Spinal cord (tissue), 9 donors: ENCODE measurements at regions not wholly inside any gene's neighbourhood (a gene's known extent, or its start where the extent isn't known, plus 50 kb on each side); places are given as distances from the start of the nearest gene placed in this dataset.

Experiments used
- DNase-seq, 6 donors: peaks; one replicate each; pipeline versions ENCODE4 v3.0.0 to v3.0.0-alpha.2; 2013 to 2015; ENCODE audit warnings: low spot score in 6 of 6, low read depth in 4 of 6
- H3K27ac ChIP-seq: one replicate; pipeline ENCODE4 v1.5.1; 2013; ENCODE audit warnings: low read depth, low read length, control low read depth
- H3K27me3 ChIP-seq: one replicate; pipeline ENCODE4 v1.6.1; 2013; ENCODE audit warnings: low read length; ENCODE audit not compliant: control insufficient read depth, insufficient read depth
- H3K36me3 ChIP-seq: one replicate; pipeline ENCODE4 v1.6.1; 2013; ENCODE audit warnings: low read length; ENCODE audit not compliant: control insufficient read depth, insufficient read depth
- H3K4me1 ChIP-seq: one replicate; pipeline ENCODE4 v1.6.1; 2013; ENCODE audit warnings: low read length; ENCODE audit not compliant: control insufficient read depth, insufficient read depth
- H3K4me3 ChIP-seq: one replicate; pipeline ENCODE4 v1.5.1; 2013; ENCODE audit warnings: low read depth, low read length, control low read depth
- H3K9me3 ChIP-seq: one replicate; pipeline ENCODE4 v1.6.1; 2013; ENCODE audit warnings: low read length; ENCODE audit not compliant: control insufficient read depth, insufficient read depth
- WGBS: methylation state at CpG from one replicate; pipeline ENCODE4 v1.1.5; 2013; ENCODE audit warnings: missing lambda C conversion rate; ENCODE audit not compliant: insufficient coverage; 5-methylcytosine and 5-hydroxymethylcytosine counted together
- donor health status: healthy.

DNA sequence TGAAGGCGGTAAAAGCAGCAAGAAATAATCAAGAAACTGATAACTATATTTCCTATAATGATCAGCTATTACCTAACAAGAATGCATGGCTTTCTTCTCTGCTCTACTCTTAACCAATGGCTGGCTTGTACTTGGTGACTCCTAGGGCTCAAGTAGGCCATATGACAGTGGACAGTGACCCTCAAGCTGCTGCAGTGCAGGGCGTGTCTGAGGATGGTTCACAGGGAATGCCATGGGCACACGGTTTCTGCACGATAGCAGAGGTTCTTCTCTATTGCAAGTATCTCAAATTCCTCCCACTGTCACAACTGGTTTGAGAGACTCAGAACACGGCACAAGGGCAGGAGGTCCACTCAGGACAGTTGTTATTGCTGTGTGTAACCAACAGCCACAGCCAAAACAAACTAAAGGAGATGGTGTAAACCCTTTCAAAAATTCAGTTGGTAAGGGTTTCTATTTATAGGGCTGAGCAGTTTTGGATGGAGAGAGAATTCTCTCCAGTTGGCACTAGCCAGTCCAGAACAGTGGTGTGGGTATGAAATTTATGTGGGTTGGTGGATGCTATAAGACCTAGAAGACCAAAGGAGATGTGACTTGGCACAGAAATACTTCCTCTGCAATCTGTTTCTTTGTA lies 103.2 kb upstream of the ST8SIA2 start:
- Histone ChIP-seq H3K4me3 (no peak overlapping the region), H3K9me3 (no peaks in the 10 kb centered on the region), H3K27me3 (no peaks in the 10 kb centered on the region), H3K36me3 (no peaks in the 10 kb centered on the region), H3K27ac (no peak overlapping the region), H3K4me1 (no peaks in the 10 kb centered on the region)
- no CpG with 5 or more reads among the region's 5 CpGs for WGBS
- no peak for DNase-seq

DNA sequence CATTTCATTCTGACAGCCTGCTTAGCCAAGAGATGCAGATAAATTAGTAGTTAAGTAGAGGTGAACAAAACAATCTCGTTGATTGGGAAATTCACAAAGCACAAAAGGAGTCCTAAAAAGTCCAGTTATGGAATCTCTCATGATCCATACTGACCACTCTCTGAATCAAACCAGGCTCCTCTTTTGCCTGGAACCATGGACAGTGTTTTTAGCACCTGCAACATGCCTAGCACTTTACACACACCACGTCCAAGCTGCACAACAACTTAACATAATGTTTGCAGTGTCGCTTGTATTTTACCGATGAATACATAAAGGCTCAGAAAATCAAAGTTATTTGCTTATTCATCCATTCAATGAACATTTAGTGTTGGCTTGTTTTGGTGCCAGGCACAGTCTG lies 101.8 kb upstream of the ST8SIA2 start:
- WGBS = no CpG with 5 or more reads among the region's 4 CpGs
- DNase-seq = no peak
- Histone ChIP-seq H3K27me3 (no peaks in the 10 kb centered on the region), H3K36me3 (no peaks in the 10 kb centered on the region), H3K9me3 (no peaks in the 10 kb centered on the region), H3K27ac (no peak overlapping the region), H3K4me1 (no peaks in the 10 kb centered on the region), H3K4me3 (no peak overlapping the region)

DNA sequence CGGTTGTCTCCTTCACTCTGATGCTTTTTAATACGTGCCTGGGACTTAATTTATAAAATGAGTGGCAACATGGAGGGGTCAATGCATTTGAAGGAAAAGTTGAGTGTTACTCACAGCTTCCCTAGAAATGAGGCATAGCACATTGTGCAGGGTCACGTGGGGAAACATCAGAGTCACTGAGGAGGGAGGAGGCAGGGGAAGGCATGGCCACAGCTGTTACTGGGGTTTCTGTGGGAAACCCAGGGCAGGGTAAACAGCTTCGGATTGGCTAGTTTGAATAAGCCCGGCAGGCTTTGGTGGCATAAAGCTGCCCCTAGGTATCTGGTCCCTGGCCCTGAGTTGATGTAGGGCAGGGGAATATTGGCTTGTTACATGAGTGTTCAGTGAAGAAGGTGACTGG lies 98.9 kb upstream of the ST8SIA2 start:
- no peaks in the 10 kb centered on the region for H3K9me3 ChIP-seq
- no peaks in the 10 kb centered on the region for H3K4me1 ChIP-seq
- no peak overlapping the region for H3K27ac ChIP-seq
- 63% methylated on average over 5 of the region's 5 CpGs for WGBS
- H3K4me3 ChIP-seq = no peak overlapping the region
- no peaks in the 10 kb centered on the region for H3K27me3 ChIP-seq
- no peak for DNase-seq
- no peaks in the 10 kb centered on the region for H3K36me3 ChIP-seq

DNA sequence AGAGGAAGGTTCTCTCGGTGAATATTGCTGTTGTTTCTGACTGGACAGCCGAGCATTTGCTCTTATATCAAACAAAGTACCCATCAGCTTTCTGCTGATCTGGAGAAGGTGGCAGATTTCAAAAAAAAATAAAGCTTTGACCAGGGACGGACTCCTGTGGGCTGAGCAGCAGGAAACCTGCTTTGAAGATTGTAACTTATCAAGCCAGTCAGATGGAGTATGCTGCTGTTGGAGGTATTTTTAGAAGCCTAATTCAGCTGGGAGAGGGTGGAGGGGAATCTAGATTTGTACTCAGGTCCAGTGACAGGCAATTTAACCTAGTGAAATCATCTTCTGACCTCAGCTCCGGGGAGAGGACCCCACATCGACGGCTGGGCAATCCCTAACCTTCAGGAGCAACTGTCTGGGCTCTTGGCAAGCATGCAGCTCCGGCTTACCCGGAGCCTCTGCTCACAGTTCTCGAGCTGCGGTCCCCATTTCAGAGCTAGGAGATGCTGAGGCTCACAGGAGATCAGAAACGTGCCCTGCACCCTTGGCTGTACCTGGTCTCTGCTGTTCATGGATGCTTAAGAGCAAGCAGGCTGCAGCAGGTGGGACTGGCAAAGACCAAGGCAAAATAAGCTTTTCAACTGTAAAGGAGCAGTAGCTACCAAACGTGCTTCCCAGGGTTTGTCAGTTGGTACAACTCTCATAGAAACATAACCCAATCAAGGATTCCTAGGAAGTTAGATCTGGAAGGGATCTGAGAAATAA lies 89.3 kb upstream of the ST8SIA2 start:
- no peaks in the 10 kb centered on the region for H3K36me3 ChIP-seq
- H3K9me3 ChIP-seq = no peaks in the 10 kb centered on the region
- H3K4me1 ChIP-seq = no peaks in the 10 kb centered on the region
- no peak overlapping the region for H3K4me3 ChIP-seq
- peak in 1 of 6 donors; percentile 9 for DNase-seq
- WGBS = 58% methylated on average over 9 of the region's 12 CpGs
- H3K27ac ChIP-seq = no peak overlapping the region
- H3K27me3 ChIP-seq = no peaks in the 10 kb centered on the region

DNA sequence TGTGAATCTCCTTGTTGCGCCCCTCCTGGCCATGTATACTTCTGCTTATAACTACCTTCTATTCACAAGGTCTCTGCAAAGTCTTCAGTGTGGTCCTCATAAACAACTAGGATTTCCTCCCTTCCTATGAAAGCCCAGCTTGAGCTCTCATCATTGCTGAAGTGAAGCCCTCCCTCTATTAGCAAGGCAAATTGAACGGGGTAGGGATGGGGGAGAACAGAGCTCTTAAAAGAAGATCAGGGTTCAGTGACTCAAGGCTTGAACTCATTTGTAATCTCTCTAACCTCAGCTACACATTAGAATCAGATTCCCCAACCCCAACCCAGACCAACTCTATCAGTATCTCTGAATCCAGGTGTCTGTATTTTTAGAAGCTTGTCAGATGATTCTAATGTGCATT lies 88.3 kb upstream of the ST8SIA2 start:
- no peaks in the 10 kb centered on the region for H3K9me3 ChIP-seq
- no peaks in the 10 kb centered on the region for H3K4me1 ChIP-seq
- H3K27me3 ChIP-seq = no peaks in the 10 kb centered on the region
- no peak overlapping the region for H3K4me3 ChIP-seq
- H3K36me3 ChIP-seq = no peaks in the 10 kb centered on the region
- H3K27ac ChIP-seq = no peak overlapping the region
- no peak for DNase-seq
- WGBS = 100% methylated on average over 1 of the region's 2 CpGs

DNA sequence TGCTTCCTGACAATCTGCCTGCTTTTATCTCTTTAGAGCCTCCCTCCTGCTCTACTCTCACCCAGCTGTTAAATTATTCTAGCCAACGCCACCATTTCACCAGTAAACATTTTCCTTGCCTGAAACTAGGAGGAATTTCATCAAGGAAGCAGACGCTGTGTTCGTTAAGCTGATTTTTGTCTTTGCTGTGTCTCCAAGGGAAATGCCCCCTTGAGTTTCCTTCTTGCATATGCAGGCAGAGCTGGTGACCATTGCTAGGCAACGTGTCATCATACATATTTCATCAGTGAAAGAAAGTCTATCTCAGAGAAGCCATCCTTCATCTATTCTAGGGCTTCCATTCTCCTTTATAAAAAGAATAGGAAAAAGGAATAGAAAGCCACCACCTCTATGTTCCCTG lies 87.0 kb upstream of the ST8SIA2 start:
- peak in 2 of 6 donors; percentile 88 to 91 for DNase-seq
- Histone ChIP-seq H3K27me3 (no peaks in the 10 kb centered on the region), H3K27ac (no peak overlapping the region), H3K36me3 (no peaks in the 10 kb centered on the region), H3K4me3 (no peak overlapping the region), H3K9me3 (no peaks in the 10 kb centered on the region), H3K4me1 (no peaks in the 10 kb centered on the region)
- 0% methylated on average over 1 of the region's 4 CpGs for WGBS

DNA sequence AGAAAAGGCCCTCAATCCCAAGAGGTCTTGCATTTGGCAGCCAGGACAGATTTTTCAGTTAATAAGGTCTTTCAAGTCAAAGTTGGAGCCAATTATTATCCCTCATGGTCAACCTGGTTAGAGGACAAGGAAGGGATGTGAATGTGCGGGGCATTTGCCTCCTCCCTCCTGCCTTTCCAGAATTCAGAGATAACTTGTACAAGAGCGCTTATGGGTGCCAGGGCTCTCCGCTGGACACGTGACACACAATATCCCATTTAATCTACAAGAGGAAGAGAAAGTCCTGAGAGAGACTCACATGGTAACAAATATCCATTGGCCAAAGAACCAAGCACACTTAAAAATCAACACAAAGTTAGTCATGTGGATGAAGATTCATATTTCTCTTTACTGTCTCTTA lies 78.5 kb upstream of the ST8SIA2 start:
- no peaks in the 10 kb centered on the region for H3K36me3 ChIP-seq
- WGBS = no CpG with 5 or more reads among the region's 4 CpGs

DNA sequence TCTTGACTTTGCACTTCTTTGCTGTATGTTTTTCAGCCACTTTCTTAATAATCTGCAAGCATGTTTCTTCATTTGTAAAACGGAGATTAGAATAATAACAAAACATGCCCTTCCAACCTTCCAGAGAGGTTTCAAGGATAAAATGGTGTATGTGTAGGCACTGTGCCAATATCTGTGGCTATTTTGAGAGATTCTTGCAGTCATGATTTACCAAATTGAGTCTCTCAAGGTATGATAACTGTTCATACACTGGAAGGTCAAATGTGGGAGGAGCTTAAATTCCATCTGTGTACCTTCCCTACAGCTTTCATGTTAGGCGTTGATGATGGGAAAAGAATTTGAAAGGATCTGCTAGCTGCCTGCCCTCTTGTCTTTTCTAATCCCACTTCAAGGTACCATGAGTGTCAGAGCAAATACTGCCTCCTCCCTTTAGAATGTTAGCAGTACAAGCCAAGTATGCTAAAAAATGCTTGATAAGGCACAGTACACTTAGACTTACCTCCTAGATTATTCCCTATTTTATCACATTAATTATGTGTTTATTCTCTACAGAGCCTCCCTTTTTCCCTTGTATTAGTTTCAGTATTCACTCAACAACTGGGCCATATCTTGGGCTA lies 78.0 kb upstream of the ST8SIA2 start:
- no CpG with 5 or more reads among the region's 2 CpGs for WGBS
- no peaks in the 10 kb centered on the region for H3K9me3 ChIP-seq
- DNase-seq = no peak
- no peaks in the 10 kb centered on the region for H3K4me1 ChIP-seq
- H3K27me3 ChIP-seq = no peaks in the 10 kb centered on the region
- H3K36me3 ChIP-seq = no peaks in the 10 kb centered on the region
- no peak overlapping the region for H3K27ac ChIP-seq
- H3K4me3 ChIP-seq = no peak overlapping the region

More for the DNA sequence above, 78.5 kb upstream of the ST8SIA2 start:
- H3K9me3 ChIP-seq = no peaks in the 10 kb centered on the region
- H3K4me1 ChIP-seq = no peaks in the 10 kb centered on the region
- H3K4me3 ChIP-seq = no peak overlapping the region
- H3K27ac ChIP-seq = no peak overlapping the region
- H3K27me3 ChIP-seq = no peaks in the 10 kb centered on the region
- DNase-seq = no peak

DNA sequence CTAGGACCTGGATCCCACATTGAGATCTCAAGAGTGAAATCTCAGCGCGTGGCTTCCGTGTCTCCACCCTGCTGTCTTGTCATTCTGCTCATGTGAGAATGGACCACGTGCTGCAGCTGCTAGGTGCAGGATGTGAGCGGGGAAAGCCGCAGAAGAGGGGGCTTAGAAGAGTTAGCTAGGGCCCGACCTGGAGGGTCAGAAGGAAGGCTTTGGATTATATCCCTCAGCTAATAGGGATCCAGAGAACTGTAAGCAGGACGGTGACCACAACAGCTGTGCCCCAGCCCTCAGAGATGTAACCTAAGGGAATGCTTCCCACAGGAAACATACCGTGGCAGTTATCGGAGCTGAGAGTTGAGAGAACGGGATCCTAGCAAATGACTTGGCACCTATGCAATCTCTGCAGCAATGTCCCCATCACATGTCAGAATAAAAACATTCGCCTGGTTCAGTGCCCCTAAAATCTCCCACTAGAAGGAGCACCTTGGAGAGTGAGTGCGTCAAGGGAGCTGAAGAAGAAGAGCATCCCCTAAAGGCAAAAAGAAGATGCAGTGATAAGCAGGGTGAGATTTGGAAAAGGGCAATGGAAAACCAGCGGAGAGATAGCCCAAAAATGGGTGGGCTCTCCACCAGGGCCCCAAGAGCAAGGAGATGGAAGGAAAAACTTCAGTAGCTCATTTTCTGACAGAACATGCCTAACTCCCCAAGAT lies 76.9 kb upstream of the ST8SIA2 start:
- Histone ChIP-seq H3K27me3 (no peaks in the 10 kb centered on the region), H3K9me3 (no peaks in the 10 kb centered on the region), H3K4me3 (no peak overlapping the region), H3K4me1 (no peaks in the 10 kb centered on the region), H3K36me3 (no peaks in the 10 kb centered on the region), H3K27ac (no peak overlapping the region)
- 91% methylated on average over 9 of the region's 14 CpGs for WGBS
- DNase-seq = no peak
